CD4-positive, CD25-positive, alpha-beta regulatory T cell (primary cell): ENCODE measurements at regions not wholly inside any gene's neighbourhood (a gene's known extent, or its start where the extent isn't known, plus 50 kb on each side); places are given as distances from the start of the nearest gene placed in this dataset.

Source experiments
- ATAC-seq, 2 donors: fragments of 150-1000 bp; cut with Tn5 transposase; one replicate each; pipeline ENCODE4 v1.10.0; 2021; ENCODE audit warnings: low read depth in 2 of 2, moderate number of reproducible peaks in 2 of 2, moderate library complexity in 1 of 2
- DNase-seq, 3 donors: peaks; one replicate each; pipeline versions ENCODE4 v3.0.0 to v3.0.0-alpha.2; 2012 to 2022; ENCODE audit warnings: mixed read lengths in 1 of 3
- H3K27ac ChIP-seq: one replicate; pipeline ENCODE4 v1.7.0; 2013; ENCODE audit warnings: mild to moderate bottlenecking, low read length; ENCODE audit not compliant: insufficient read depth, poor library complexity, severe bottlenecking
- H3K27me3 ChIP-seq: one replicate; pipeline ENCODE4 v1.7.0; 2013; ENCODE audit warnings: low read length; ENCODE audit not compliant: control insufficient read depth, insufficient read depth
- H3K36me3 ChIP-seq: one replicate; pipeline ENCODE4 v1.7.0; 2013; ENCODE audit warnings: mild to moderate bottlenecking, low read length, moderate library complexity; ENCODE audit not compliant: control insufficient read depth, insufficient read depth
- H3K4me1 ChIP-seq: 2 replicates; pipeline ENCODE4 v1.7.0; 2013; ENCODE audit warnings: mild to moderate bottlenecking, low read length; ENCODE audit not compliant: insufficient read depth, control insufficient read depth, poor library complexity, severe bottlenecking
- H3K4me3 ChIP-seq: one replicate; pipeline ENCODE4 v1.7.0; 2013; ENCODE audit warnings: low read depth, mild to moderate bottlenecking, low read length, moderate library complexity
- H3K9me3 ChIP-seq, 2 experiments: 1 replicate in 1 of 2; 2 replicates in 1 of 2; pipeline ENCODE4 v1.7.0; 2013; ENCODE audit warnings: low read length in 2 of 2, mild to moderate bottlenecking in 1 of 2, moderate library complexity in 1 of 2; ENCODE audit not compliant: control insufficient read depth in 2 of 2
- H3K27ac Mint-ChIP-seq, 3 donors: one replicate each; pipeline ENCODE4 v1.8.0; 2020 to 2022; ENCODE audit warnings: mild to moderate bottlenecking in 3 of 3, mixed read lengths in 3 of 3, moderate library complexity in 2 of 3
- H3K27me3 Mint-ChIP-seq: one replicate; pipeline ENCODE4 v1.8.0; 2022; ENCODE audit warnings: mild to moderate bottlenecking, mixed read lengths
- H3K36me3 Mint-ChIP-seq: one replicate; pipeline ENCODE4 v1.8.0; 2020; ENCODE audit warnings: mixed read lengths
- H3K4me1 Mint-ChIP-seq, 4 donors: one replicate each; pipeline ENCODE4 v1.8.0; 2020 to 2022; ENCODE audit warnings: mixed read lengths in 4 of 4, mild to moderate bottlenecking in 1 of 4
- H3K4me3 Mint-ChIP-seq, 4 donors: one replicate each; pipeline ENCODE4 v1.8.0; 2020 to 2022; ENCODE audit warnings: mild to moderate bottlenecking in 4 of 4, mixed read lengths in 4 of 4, moderate library complexity in 3 of 4
- H3K9me3 Mint-ChIP-seq, 7 donors: one replicate each; pipeline ENCODE4 v1.8.0; 2020 to 2022; ENCODE audit warnings: mixed read lengths in 7 of 7, mild to moderate bottlenecking in 3 of 7, moderate library complexity in 2 of 7

DNA sequence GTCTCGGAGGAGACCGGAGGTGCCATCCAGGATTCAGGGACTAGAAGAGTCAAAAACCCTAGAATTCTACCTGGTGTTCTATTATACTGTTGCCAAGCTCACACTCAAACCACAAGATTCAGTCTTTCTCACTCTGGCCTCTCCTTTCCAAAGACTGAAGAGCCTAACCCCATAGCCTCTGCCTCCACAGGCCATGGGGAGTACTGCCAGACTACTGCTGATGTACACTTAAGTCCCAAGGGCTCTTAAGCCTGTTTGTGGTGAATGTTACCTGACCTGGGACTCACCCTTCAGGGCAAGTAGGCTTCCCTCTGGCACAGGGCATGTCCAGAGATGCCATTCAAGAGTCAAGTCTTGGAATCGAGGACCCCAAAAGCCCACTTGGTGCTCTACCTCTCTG, 58.9 kb upstream of the IRS4 start:
- Histone ChIP-seq H3K27ac (no peak overlapping the region), H3K36me3 (no peaks in the 10 kb centered on the region), H3K4me1 (no peaks in the 10 kb centered on the region), H3K27me3 (no peaks in the 10 kb centered on the region), H3K4me3 (no peak overlapping the region), H3K9me3 (no peaks in the 10 kb centered on the region)
- Mint-ChIP-seq H3K4me1 (no peaks in the 10 kb centered on the region), H3K27ac (no peak overlapping the region), H3K36me3 (no peaks in the 10 kb centered on the region), H3K9me3 (peaks cover 0 to 9% (median 0%) of the 10 kb centered on the region in 7 donors), H3K4me3 (no peak overlapping the region), H3K27me3 (no peaks in the 10 kb centered on the region)
- DNase-seq (no peak), ATAC-seq (no peak)
